Glutamatergic neuron (in vitro differentiated cells): ENCODE measurements at regions not wholly inside any gene's neighbourhood (a gene's known extent, or its start where the extent isn't known, plus 50 kb on each side); places are given as distances from the start of the nearest gene placed in this dataset.

ENCODE experiments used
- DNase-seq: peaks from one replicate; pipeline ENCODE4 v3.0.0; 2022
- H3K27ac Mint-ChIP-seq: one replicate; pipeline ENCODE4 v1.8.0; 2020; ENCODE audit warnings: mild to moderate bottlenecking, mixed read lengths, inconsistent platforms; ENCODE audit not compliant: unreplicated experiment
- H3K27me3 Mint-ChIP-seq: one replicate; pipeline ENCODE4 v1.8.0; 2020; ENCODE audit warnings: mild to moderate bottlenecking, moderate library complexity, mixed read lengths, inconsistent platforms; ENCODE audit not compliant: unreplicated experiment
- H3K36me3 Mint-ChIP-seq: one replicate; pipeline ENCODE4 v1.8.0; 2020; ENCODE audit warnings: mild to moderate bottlenecking, mixed read lengths, inconsistent platforms; ENCODE audit not compliant: unreplicated experiment
- H3K4me1 Mint-ChIP-seq: one replicate; pipeline ENCODE4 v1.8.0; 2020; ENCODE audit warnings: mild to moderate bottlenecking, low read depth, mixed read lengths, inconsistent platforms; ENCODE audit not compliant: unreplicated experiment
- H3K4me3 Mint-ChIP-seq: one replicate; pipeline ENCODE4 v1.8.0; 2020; ENCODE audit warnings: mild to moderate bottlenecking, mixed read lengths, inconsistent platforms; ENCODE audit not compliant: unreplicated experiment
- H3K9me3 Mint-ChIP-seq: one replicate; pipeline ENCODE4 v1.8.0; 2020; ENCODE audit warnings: mild to moderate bottlenecking, moderate library complexity, mixed read lengths, inconsistent platforms; ENCODE audit not compliant: unreplicated experiment
- TF ChIP-seq, protein P1 (sequence below): fragments of 200-600 bp; sonication (generic); IDR thresholded peaks from one replicate; pipeline ENCODE4 v1.5.0; 2021; ENCODE audit not compliant: partially characterized antibody, unreplicated experiment

DNA sequence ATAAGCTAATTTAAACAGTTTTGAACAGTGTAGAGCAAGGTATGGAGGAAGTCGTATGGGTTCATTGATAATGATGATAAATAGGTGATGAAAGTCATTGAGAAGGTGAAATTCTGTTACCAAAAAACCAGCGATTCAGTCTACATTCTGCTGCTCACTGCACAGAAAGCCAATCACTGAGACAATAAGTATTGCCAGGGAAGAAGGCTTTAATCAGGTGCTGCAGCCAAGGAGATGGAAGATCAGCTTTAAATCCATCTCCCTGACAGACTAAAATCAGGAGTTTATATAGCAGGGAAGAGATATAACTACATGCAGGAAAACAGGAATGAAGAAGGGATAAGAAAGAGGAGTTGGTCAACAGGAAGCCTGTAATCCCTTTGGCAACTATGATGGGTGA is 361.3 kb upstream of the C1orf174 start:
- H3K9me3 Mint-ChIP-seq, result peaks cover 24% of the 10 kb centered on the region

DNA sequence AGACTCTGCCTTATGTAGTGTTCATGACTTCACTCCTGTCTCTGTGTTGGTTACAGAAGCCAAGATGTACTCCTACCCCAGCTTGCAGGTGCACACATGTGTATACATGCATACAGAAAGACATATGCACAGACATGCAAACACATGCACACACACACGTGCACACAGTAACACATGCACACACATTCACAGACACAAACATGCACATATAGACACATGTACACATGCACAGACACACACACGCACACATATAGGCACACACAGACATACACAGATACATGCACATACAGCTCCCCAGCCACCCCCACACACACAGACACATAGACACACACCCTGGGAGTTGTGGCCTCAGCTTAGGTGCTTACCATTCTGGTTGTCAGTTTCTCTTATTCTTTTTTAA is 362.6 kb upstream of the C1orf174 start:
- peaks cover 18% of the 10 kb centered on the region for H3K9me3 Mint-ChIP-seq
- DNase-seq, result no peak

More for the DNA sequence above, 361.3 kb upstream of the C1orf174 start:
- H3K36me3 Mint-ChIP-seq, result peaks cover 19% of the 10 kb centered on the region
- H3K27me3 Mint-ChIP-seq, result peaks cover 1% of the 10 kb centered on the region
- no peak for DNase-seq
- H3K4me3 Mint-ChIP-seq, result no peak overlapping the region
- no peak overlapping the region for H3K27ac Mint-ChIP-seq
- no peaks in the 10 kb centered on the region for H3K4me1 Mint-ChIP-seq
- TF ChIP-seq, protein P1, sequence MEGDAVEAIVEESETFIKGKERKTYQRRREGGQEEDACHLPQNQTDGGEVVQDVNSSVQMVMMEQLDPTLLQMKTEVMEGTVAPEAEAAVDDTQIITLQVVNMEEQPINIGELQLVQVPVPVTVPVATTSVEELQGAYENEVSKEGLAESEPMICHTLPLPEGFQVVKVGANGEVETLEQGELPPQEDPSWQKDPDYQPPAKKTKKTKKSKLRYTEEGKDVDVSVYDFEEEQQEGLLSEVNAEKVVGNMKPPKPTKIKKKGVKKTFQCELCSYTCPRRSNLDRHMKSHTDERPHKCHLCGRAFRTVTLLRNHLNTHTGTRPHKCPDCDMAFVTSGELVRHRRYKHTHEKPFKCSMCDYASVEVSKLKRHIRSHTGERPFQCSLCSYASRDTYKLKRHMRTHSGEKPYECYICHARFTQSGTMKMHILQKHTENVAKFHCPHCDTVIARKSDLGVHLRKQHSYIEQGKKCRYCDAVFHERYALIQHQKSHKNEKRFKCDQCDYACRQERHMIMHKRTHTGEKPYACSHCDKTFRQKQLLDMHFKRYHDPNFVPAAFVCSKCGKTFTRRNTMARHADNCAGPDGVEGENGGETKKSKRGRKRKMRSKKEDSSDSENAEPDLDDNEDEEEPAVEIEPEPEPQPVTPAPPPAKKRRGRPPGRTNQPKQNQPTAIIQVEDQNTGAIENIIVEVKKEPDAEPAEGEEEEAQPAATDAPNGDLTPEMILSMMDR, result no peak

DNA sequence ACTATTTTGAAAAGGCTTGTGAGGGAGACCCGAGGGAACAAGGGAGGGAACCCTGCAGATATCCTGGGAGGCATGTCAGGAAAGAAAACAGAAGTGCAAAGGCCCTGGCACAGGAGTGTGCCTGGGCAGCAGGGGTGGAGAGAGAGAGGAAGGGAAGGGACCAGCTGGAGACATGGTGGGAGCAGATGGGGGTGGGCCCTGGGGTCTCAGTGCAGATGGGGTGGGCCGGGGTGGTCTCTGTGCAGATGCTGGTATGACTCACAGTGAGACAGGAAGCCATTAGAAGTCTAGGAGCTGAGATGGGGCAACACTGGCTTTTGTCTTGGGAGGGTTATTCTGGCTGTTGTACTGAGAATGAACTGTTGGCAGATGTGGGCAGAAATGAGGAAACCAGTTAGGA is 363.6 kb upstream of the C1orf174 start:
- TF ChIP-seq, protein P1, result no peak
- Mint-ChIP-seq H3K27ac (no peak overlapping the region), H3K9me3 (peaks cover 16% of the 10 kb centered on the region), H3K36me3 (peaks cover 7% of the 10 kb centered on the region), H3K4me3 (no peak overlapping the region), H3K4me1 (no peaks in the 10 kb centered on the region), H3K27me3 (peaks cover 1% of the 10 kb centered on the region)
- DNase-seq, result no peak

More for the DNA sequence above, 362.6 kb upstream of the C1orf174 start:
- H3K27me3 Mint-ChIP-seq, result peaks cover 1% of the 10 kb centered on the region
- H3K4me1 Mint-ChIP-seq, result no peaks in the 10 kb centered on the region
- H3K4me3 Mint-ChIP-seq, result no peak overlapping the region
- H3K36me3 Mint-ChIP-seq, result peaks cover 7% of the 10 kb centered on the region
- no peak overlapping the region for H3K27ac Mint-ChIP-seq
- TF ChIP-seq, protein P1, result no peak

DNA sequence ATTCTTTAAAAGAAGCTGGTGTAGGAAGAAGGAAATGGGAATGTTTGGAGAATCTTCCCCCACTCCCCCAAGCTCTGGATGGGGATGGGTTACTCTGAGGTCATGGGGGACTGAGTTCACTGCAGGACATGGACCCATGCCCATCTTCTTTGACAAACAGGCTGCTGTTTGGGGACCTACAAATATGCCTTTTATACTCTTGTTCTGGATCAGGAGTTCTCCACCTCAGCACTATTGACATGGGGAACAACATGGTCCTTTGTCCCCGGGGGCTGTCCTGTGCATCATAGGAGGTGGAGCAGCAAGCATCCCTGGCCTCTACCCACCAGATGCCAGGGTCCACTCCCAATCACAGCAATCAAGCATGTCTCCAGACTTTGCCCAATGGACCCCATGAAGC is 365.8 kb upstream of the C1orf174 start:
- Mint-ChIP-seq H3K9me3 (peaks cover 20% of the 10 kb centered on the region), H3K36me3 (peaks cover 7% of the 10 kb centered on the region)

More for the DNA sequence above, 365.8 kb upstream of the C1orf174 start:
- no peak for DNase-seq
- Mint-ChIP-seq H3K27me3 (peaks cover 1% of the 10 kb centered on the region), H3K4me1 (no peaks in the 10 kb centered on the region), H3K27ac (no peak overlapping the region), H3K4me3 (no peak overlapping the region)
- TF ChIP-seq, protein P1, result no peak
